KMS-11 (cell line): ENCODE measurements at regions not wholly inside any gene's neighbourhood (a gene's known extent, or its start where the extent isn't known, plus 50 kb on each side); places are given as distances from the start of the nearest gene placed in this dataset.

Experiments used
- H2AFZ ChIP-seq: fragments of 200-600 bp; sonication (generic); 2 replicates; pipeline ENCODE4 v1.6.1; 2016; ENCODE audit warnings: antibody characterized with exemption, mixed run types, low read depth
- H3K27ac ChIP-seq: fragments of 200-600 bp; sonication (generic); 2 replicates; pipeline ENCODE4 v1.6.1; 2016; ENCODE audit warnings: mild to moderate bottlenecking, mixed run types
- H3K27me3 ChIP-seq: fragments of 200-600 bp; sonication (generic); 2 replicates; pipeline ENCODE4 v1.6.1; 2017; ENCODE audit warnings: mild to moderate bottlenecking, low read depth, mixed run types, moderate library complexity; ENCODE audit not compliant: insufficient read depth
- H3K36me3 ChIP-seq: fragments of 200-600 bp; sonication (generic); 2 replicates; pipeline ENCODE4 v1.6.1; 2017; ENCODE audit warnings: mild to moderate bottlenecking, mixed run types; ENCODE audit not compliant: insufficient read depth
- H3K4me1 ChIP-seq: fragments of 200-600 bp; sonication (generic); 2 replicates; pipeline ENCODE4 v1.6.1; 2016; ENCODE audit warnings: mild to moderate bottlenecking, low read depth, mixed run types; ENCODE audit not compliant: poor library complexity, severe bottlenecking
- H3K4me2 ChIP-seq: fragments of 200-600 bp; sonication (generic); 2 replicates; pipeline ENCODE4 v1.7.0; 2016; ENCODE audit warnings: mild to moderate bottlenecking, mixed run types
- H3K4me3 ChIP-seq: fragments of 200-600 bp; sonication (generic); IDR thresholded peaks from 2 replicates; pipeline ENCODE4 v1.6.1; 2017; ENCODE audit warnings: low read depth, low read length, mixed read lengths; ENCODE audit not compliant: insufficient read depth
- H3K79me2 ChIP-seq: fragments of 200-600 bp; sonication (generic); 2 replicates; pipeline ENCODE4 v1.6.1; 2016; ENCODE audit warnings: low read depth, mixed run types; ENCODE audit not compliant: insufficient read depth
- H3K9ac ChIP-seq: fragments of 200-600 bp; sonication (generic); 2 replicates; pipeline ENCODE4 v1.6.1; 2016; ENCODE audit warnings: mild to moderate bottlenecking, mixed run types
- H4K20me1 ChIP-seq: fragments of 200-600 bp; sonication (generic); 2 replicates; pipeline ENCODE4 v1.6.1; 2016; ENCODE audit warnings: mild to moderate bottlenecking, mixed run types; ENCODE audit not compliant: insufficient read depth
- CTCF ChIP-seq: fragments of 200-600 bp; sonication (generic); conservative IDR thresholded peaks from 2 replicates; pipeline ENCODE4 v1.6.1; 2017; ENCODE audit warnings: low read depth, mild to moderate bottlenecking, antibody characterized with exemption, low read length, moderate library complexity, mixed read lengths

- Histone ChIP-seq H3K4me3 (no peak overlapping the region), H3K36me3 (no peaks in the 10 kb centered on the region), H3K4me1 (no peaks in the 10 kb centered on the region), H3K27me3 (no peaks in the 10 kb centered on the region), H3K79me2 (no peaks in the 10 kb centered on the region), H2AFZ (no peak overlapping the region), H4K20me1 (no peaks in the 10 kb centered on the region), H3K9ac (no peak overlapping the region), H3K4me2 (no peak overlapping the region), H3K27ac (no peak overlapping the region)
- no peak for TF ChIP-seq CTCF
Measured at GRCh38 chr18:46346213-46346612, 242.0 kb downstream of the HAUS1 start.

GRCh38 chr18:46346896-46347630 lies 242.9 kb downstream of the HAUS1 start:
- no peak overlapping the region for H3K9ac ChIP-seq
- no peak overlapping the region for H3K4me2 ChIP-seq
- TF ChIP-seq CTCF, result no peak
- no peaks in the 10 kb centered on the region for H3K79me2 ChIP-seq
- no peaks in the 10 kb centered on the region for H4K20me1 ChIP-seq
- no peak overlapping the region for H3K4me3 ChIP-seq
- no peak overlapping the region for H3K27ac ChIP-seq
- no peaks in the 10 kb centered on the region for H3K4me1 ChIP-seq
- H3K36me3 ChIP-seq, result no peaks in the 10 kb centered on the region
- H2AFZ ChIP-seq, result no peak overlapping the region
- no peaks in the 10 kb centered on the region for H3K27me3 ChIP-seq

- no peaks in the 10 kb centered on the region for H4K20me1 ChIP-seq
- H3K4me3 ChIP-seq, result no peak overlapping the region
- no peak overlapping the region for H3K27ac ChIP-seq
- no peak overlapping the region for H2AFZ ChIP-seq
- H3K27me3 ChIP-seq, result no peaks in the 10 kb centered on the region
- H3K4me2 ChIP-seq, result no peak overlapping the region
- H3K79me2 ChIP-seq, result no peaks in the 10 kb centered on the region
- no peaks in the 10 kb centered on the region for H3K4me1 ChIP-seq
- no peaks in the 10 kb centered on the region for H3K36me3 ChIP-seq
- no peak for TF ChIP-seq CTCF
- H3K9ac ChIP-seq, result no peak overlapping the region
Measured at GRCh38 chr18:46350598-46351159, 246.5 kb downstream of the HAUS1 start.

GRCh38 chr18:46352520-46353250 lies 248.5 kb downstream of the HAUS1 start:
- Histone ChIP-seq H3K4me3 (no peak overlapping the region), H3K36me3 (no peaks in the 10 kb centered on the region), H4K20me1 (no peaks in the 10 kb centered on the region), H3K4me1 (no peaks in the 10 kb centered on the region), H3K27me3 (no peaks in the 10 kb centered on the region), H3K4me2 (no peak overlapping the region), H2AFZ (no peak overlapping the region), H3K9ac (no peak overlapping the region), H3K27ac (no peak overlapping the region), H3K79me2 (no peaks in the 10 kb centered on the region)
- no peak for TF ChIP-seq CTCF
